CD14-positive monocyte (primary cell): ENCODE measurements at regions not wholly inside any gene's neighbourhood (a gene's known extent, or its start where the extent isn't known, plus 50 kb on each side); places are given as distances from the start of the nearest gene placed in this dataset.

Source experiments
- DNase-seq, 3 donors: peaks; one replicate each; pipeline ENCODE4 v3.0.0-alpha.2; 2011 to 2022
- H2AFZ ChIP-seq: 2 replicates; pipeline ENCODE4 v1.6.0; 2012; ENCODE audit warnings: mild to moderate bottlenecking, low read depth, low read length, inconsistent platforms; ENCODE audit not compliant: insufficient read depth, poor library complexity, severe bottlenecking
- H3K27ac ChIP-seq, 2 donors: 1 replicate in 1 of 2; 2 replicates in 1 of 2; pipeline ENCODE4 v1.5.1; 2012 to 2013; ENCODE audit warnings: low read length in 2 of 2, control low read depth in 1 of 2, inconsistent platforms in 1 of 2, low read depth in 1 of 2, mild to moderate bottlenecking in 1 of 2
- H3K27me3 ChIP-seq, 2 donors: one replicate each; pipeline versions ENCODE4 v1.6.0 to v1.6.1; 2011 to 2013; ENCODE audit warnings: low read length in 2 of 2; ENCODE audit not compliant: control insufficient read depth in 2 of 2, insufficient read depth in 2 of 2
- H3K36me3 ChIP-seq, 2 donors: replicated peaks in 1 of 2; 1 replicate in 1 of 2; 2 replicates in 1 of 2; pipeline versions ENCODE4 v1.5.1 to v1.6.1; 2012 to 2013; ENCODE audit warnings: low read length in 2 of 2, control low read depth in 1 of 2, inconsistent platforms in 1 of 2, mild to moderate bottlenecking in 1 of 2; ENCODE audit not compliant: insufficient read depth in 2 of 2, control insufficient read depth in 1 of 2
- H3K4me1 ChIP-seq, 2 donors: 1 replicate in 1 of 2; 2 replicates in 1 of 2; pipeline versions ENCODE4 v1.5.1 to v1.6.1; 2012 to 2013; ENCODE audit warnings: low read length in 2 of 2, control low read depth in 1 of 2, inconsistent platforms in 1 of 2, mild to moderate bottlenecking in 1 of 2, moderate library complexity in 1 of 2; ENCODE audit not compliant: insufficient read depth in 2 of 2, control insufficient read depth in 1 of 2
- H3K4me2 ChIP-seq: replicated peaks from 2 replicates; pipeline ENCODE3; 2012; ENCODE audit warnings: low read length, moderate library complexity, mild to moderate bottlenecking; ENCODE audit not compliant: poor library complexity, severe bottlenecking; ENCODE audit errors: extremely low read depth
- H3K4me3 ChIP-seq, 3 experiments: fragments of 200-600 bp in 1 of 3; sonication (generic) in 1 of 3; replicated peaks in 1 of 3; 1 replicate in 2 of 3; 2 replicates in 1 of 3; pipeline ENCODE4 v1.5.1; 2011 to 2013; ENCODE audit warnings: low read length in 3 of 3, mild to moderate bottlenecking in 3 of 3, control low read depth in 2 of 3, low read depth in 2 of 3, inconsistent platforms in 1 of 3, moderate library complexity in 1 of 3
- H3K79me2 ChIP-seq: 2 replicates; pipeline ENCODE4 v1.6.0; 2012; ENCODE audit warnings: mild to moderate bottlenecking, control low read depth, inconsistent platforms, low read length, moderate library complexity; ENCODE audit not compliant: insufficient read depth
- H3K9ac ChIP-seq: 2 replicates; pipeline ENCODE4 v1.6.0; 2017; ENCODE audit warnings: low read length, mild to moderate bottlenecking; ENCODE audit not compliant: insufficient read depth, poor library complexity, severe bottlenecking
- H3K9me3 ChIP-seq, 2 donors: replicated peaks in 1 of 2; 1 replicate in 1 of 2; 2 replicates in 1 of 2; pipeline versions ENCODE4 v1.5.1 to v1.6.1; 2012 to 2013; ENCODE audit warnings: low read length in 2 of 2, control low read depth in 1 of 2; ENCODE audit not compliant: control insufficient read depth in 1 of 2, insufficient read depth in 1 of 2
- H4K20me1 ChIP-seq: 2 replicates; pipeline ENCODE4 v1.6.0; 2012; ENCODE audit warnings: mild to moderate bottlenecking, low read length, control low read depth, moderate library complexity; ENCODE audit not compliant: insufficient read depth
- H3K27ac Mint-ChIP-seq, 7 donors: one replicate each; pipeline ENCODE4 v1.8.0; 2020; ENCODE audit warnings: mild to moderate bottlenecking in 7 of 7, mixed read lengths in 7 of 7, moderate library complexity in 6 of 7, inconsistent platforms in 2 of 7
- H3K27me3 Mint-ChIP-seq, 3 donors: one replicate each; pipeline ENCODE4 v1.8.0; 2021 to 2022; ENCODE audit warnings: low read depth in 3 of 3, mild to moderate bottlenecking in 3 of 3, mixed read lengths in 3 of 3, moderate library complexity in 3 of 3, inconsistent platforms in 1 of 3
- H3K36me3 Mint-ChIP-seq, 2 donors: one replicate each; pipeline ENCODE4 v1.8.0; 2020; ENCODE audit warnings: mixed read lengths in 2 of 2, inconsistent platforms in 1 of 2, mild to moderate bottlenecking in 1 of 2
- H3K4me1 Mint-ChIP-seq: one replicate; pipeline ENCODE4 v1.8.0; 2020; ENCODE audit warnings: mild to moderate bottlenecking, mixed read lengths
- H3K4me3 Mint-ChIP-seq, 2 donors: one replicate each; pipeline ENCODE4 v1.8.0; 2020; ENCODE audit warnings: mild to moderate bottlenecking in 2 of 2, mixed read lengths in 2 of 2, moderate library complexity in 1 of 2
- H3K9me3 Mint-ChIP-seq, 7 donors: one replicate each; pipeline ENCODE4 v1.8.0; 2020 to 2022; ENCODE audit warnings: mixed read lengths in 7 of 7, mild to moderate bottlenecking in 6 of 7, moderate library complexity in 6 of 7, inconsistent platforms in 2 of 7
- WGBS: methylation state at CpG from one replicate; pipeline ENCODE4 v1.1.5; 2013; ENCODE audit warnings: missing lambda C conversion rate; ENCODE audit not compliant: insufficient coverage; 5-methylcytosine and 5-hydroxymethylcytosine counted together
- intact Hi-C, 2 donors: fragments of 100-400 bp; cut with micrococcal nuclease; formaldehyde crosslinking; loops; one replicate each; pipeline versions ENCODE4 v1.15.0 to v1.15.1; 2023
- TF ChIP-seq, protein P1 (sequence below): fragments of 200-600 bp; IDR thresholded peaks from one replicate; pipeline ENCODE4 v1.8.0; 2022; ENCODE audit warnings: antibody characterized with exemption, mild to moderate bottlenecking

GRCh38 chr12:107474099-107474498, 211.5 kb upstream of the PWP1 start:
- TF ChIP-seq, protein P1, sequence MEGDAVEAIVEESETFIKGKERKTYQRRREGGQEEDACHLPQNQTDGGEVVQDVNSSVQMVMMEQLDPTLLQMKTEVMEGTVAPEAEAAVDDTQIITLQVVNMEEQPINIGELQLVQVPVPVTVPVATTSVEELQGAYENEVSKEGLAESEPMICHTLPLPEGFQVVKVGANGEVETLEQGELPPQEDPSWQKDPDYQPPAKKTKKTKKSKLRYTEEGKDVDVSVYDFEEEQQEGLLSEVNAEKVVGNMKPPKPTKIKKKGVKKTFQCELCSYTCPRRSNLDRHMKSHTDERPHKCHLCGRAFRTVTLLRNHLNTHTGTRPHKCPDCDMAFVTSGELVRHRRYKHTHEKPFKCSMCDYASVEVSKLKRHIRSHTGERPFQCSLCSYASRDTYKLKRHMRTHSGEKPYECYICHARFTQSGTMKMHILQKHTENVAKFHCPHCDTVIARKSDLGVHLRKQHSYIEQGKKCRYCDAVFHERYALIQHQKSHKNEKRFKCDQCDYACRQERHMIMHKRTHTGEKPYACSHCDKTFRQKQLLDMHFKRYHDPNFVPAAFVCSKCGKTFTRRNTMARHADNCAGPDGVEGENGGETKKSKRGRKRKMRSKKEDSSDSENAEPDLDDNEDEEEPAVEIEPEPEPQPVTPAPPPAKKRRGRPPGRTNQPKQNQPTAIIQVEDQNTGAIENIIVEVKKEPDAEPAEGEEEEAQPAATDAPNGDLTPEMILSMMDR, result no peak
- no peak overlapping the region for H3K27ac Mint-ChIP-seq
- 91% methylated on average over 9 of the region's 9 CpGs for WGBS
- H3K9me3 Mint-ChIP-seq, result no peaks in the 10 kb centered on the region
- Histone ChIP-seq H3K4me1 (no peaks in the 10 kb centered on the region), H3K36me3 (no peaks in the 10 kb centered on the region), H4K20me1 (no peaks in the 10 kb centered on the region), H3K27me3 (no peaks in the 10 kb centered on the region), H2AFZ (no peak overlapping the region), H3K79me2 (no peaks in the 10 kb centered on the region), H3K9ac (no peak overlapping the region), H3K4me3 (no peak overlapping the region), H3K27ac (no peak overlapping the region), H3K4me2 (no peak overlapping the region), H3K9me3 (no peaks in the 10 kb centered on the region)
- no peaks in the 10 kb centered on the region for H3K4me1 Mint-ChIP-seq
- H3K36me3 Mint-ChIP-seq, result no peaks in the 10 kb centered on the region
- no peak overlapping the region for H3K4me3 Mint-ChIP-seq
- intact Hi-C loops, result no loop called here
- DNase-seq, result no peak
- H3K27me3 Mint-ChIP-seq, result peaks cover 0 to 3% (median 0%) of the 10 kb centered on the region in 3 donors

DNA sequence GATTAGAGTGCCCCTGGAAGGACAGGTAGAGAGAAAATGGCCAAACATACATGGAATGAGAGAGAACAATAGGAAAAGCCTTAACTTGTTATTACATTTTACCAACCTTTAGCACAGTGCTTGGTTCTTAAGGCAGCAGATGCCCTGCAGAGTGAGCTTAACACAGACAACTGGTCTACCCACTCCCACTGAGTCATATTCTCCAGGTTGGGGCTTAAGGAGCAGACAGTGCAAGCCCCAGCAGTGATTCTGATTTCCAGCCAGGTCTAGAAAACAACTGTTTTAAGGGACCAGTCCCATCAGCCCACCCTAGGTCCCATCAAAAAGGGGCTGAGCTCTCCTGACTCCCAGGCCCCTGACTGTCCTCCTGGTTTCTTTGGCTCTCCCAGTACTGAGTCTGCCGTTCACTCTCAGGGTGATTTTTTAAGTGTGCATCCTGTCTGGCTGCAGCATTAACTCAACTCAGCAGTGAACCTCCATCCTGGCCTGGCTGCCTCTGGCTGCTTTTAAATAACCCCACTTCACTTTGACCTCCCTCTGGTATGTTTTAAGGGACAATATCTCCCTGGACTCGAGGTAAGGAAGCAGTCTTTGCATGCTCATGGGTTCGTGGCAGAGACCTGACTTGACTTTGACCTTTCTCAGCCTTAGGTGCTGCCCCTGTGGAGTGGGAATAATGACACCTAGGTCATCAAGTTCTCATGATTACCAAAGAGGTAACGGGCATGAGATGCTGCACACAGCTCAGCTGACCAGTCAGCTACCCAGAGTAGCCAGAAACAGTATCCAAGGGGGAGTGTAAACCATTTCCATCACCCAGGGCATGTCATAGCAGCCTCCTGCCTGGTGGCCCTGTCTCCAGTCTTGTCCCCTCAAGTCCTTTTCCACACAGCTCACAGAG, 210.7 kb upstream of the PWP1 start:
- DNase-seq, result no peak
- Histone ChIP-seq H2AFZ (no peak overlapping the region), H3K27me3 (no peaks in the 10 kb centered on the region), H3K9me3 (no peaks in the 10 kb centered on the region), H3K36me3 (no peaks in the 10 kb centered on the region), H3K27ac (no peak overlapping the region), H3K79me2 (no peaks in the 10 kb centered on the region), H3K4me3 (no peak overlapping the region), H4K20me1 (no peaks in the 10 kb centered on the region), H3K4me2 (no peak overlapping the region), H3K9ac (no peak overlapping the region), H3K4me1 (no peaks in the 10 kb centered on the region)
- WGBS, result 76% methylated on average over 4 of the region's 4 CpGs
- TF ChIP-seq, protein P1, result no peak
- peaks cover 0 to 3% (median 0%) of the 10 kb centered on the region in 3 donors for H3K27me3 Mint-ChIP-seq
- no peak overlapping the region for H3K27ac Mint-ChIP-seq
- H3K9me3 Mint-ChIP-seq, result no peaks in the 10 kb centered on the region
- intact Hi-C loops, result no loop called here
- H3K4me1 Mint-ChIP-seq, result no peaks in the 10 kb centered on the region
- H3K4me3 Mint-ChIP-seq, result no peak overlapping the region
- no peaks in the 10 kb centered on the region for H3K36me3 Mint-ChIP-seq
